NCI-H2227 (cell line): ENCODE measurements at regions not wholly inside any gene's neighbourhood (a gene's known extent, or its start where the extent isn't known, plus 50 kb on each side); places are given as distances from the start of the nearest gene placed in this dataset.
"Not testable (repeated sequence)": the region's sequence is repeated elsewhere in the genome, so short reads cannot be mapped to it uniquely, and the experiment has no call there.

Experiments
- DNase-seq: peaks from one replicate; lab custom pipeline; 2025; ENCODE audit not compliant: unreplicated experiment; lab: John Stamatoyannopoulos, UW

DNA sequence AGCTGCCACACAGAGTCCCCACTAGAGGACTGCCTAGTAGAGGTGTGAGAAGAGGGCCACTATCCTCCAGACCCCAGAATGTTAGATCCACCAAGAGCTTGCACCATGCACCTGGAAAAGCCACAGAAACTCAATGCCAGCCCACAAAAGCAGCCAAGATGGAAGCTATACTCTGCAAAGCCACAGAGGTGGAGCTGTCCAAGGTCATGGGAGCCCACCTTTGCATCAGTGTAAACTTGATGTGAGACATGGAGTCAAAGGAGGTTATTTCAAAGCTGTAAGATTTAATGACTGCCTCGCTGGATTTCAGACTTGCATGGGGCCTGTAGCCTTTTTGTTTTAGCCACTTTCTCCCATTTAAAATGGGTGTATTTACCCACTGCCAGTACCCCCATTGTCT is 1030.1 kb upstream of the GRIA3 start:
- DNase-seq = no peak

DNA sequence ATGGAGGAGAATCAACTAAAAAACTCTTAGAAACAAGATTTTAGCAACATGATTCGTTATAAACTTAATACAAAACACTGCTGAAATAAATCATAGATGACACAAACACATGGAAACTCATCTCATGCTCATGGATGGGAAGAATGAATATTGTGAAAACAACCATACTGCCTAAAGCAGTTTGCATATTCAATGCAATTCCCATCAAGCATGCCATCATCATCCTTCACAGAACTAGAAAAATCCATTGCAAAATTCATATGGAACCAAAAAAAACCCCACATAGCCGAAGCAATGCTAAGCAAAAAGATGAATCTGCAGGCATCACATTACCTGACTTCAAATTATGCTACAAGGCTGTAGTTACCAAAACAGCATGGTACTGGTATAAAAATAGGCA is 1015.8 kb upstream of the GRIA3 start:
- no peak for DNase-seq

DNA sequence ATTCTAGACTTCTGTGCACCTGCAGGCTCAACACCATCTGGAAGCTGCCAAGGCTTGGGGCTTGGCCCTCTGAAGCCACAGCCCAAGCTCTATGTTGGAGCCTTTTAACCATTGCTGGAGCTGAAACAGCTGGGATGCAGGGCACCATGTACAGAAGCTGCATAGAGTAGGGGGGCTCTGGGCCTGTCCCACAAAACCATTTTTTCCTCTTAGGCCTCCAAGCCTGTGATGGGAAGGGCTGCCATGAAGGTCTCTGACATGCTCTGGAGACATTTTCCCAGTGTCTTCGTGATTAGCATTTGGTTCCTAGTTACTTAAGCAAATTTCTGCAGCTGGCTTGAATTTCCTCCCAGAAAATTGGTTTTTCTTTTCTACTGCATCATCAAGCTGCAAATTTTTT is 999.3 kb upstream of the GRIA3 start:
- DNase-seq = no peak

DNA sequence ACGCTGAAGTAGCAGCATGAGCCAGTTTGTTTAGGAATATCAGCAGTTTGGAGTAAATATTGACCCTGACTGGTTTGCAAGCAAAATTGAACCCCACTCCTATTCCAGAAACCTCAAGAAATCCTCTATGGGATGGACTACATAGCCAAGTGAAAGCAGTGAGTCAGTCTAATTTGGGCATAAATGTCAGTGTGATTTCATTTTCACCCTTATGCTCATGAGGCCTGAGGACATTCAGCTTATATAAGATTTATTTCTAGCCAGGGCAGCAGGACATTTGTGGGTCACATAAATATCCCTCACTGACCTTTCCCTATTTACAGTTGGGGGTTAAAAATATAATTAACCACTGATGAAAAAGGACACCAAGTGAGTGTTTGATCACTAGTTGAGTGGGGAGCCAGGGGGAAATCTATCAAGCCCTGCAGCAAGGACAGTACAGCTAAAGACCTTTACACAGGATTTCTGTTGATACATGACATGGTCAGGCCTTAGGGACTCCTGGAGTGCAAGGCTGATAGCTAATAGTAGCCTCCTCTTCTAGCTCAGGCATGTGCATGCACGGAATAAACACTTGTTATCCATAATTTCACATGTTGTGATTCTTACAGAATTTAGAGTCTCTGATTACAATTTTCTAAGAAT is 996.9 kb upstream of the GRIA3 start:
- no peak for DNase-seq

DNA sequence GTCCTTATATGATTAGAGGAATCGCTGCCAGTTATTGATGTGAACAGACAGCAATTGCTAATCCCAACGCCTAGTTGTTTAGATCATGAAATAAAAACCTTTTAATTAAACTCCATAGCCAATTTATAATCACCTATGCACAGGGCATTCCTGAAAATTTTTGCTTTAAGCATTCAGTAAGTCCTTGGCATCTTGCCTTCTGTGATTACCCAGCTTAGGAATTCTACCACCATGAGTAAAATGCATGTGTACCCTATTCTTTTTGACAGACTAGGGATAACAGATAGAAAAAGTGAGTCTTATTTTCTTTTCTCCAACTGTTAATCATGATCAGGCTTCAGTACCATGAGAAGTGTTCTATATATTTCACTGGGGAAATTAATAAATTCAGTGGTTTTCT is 995.3 kb upstream of the GRIA3 start:
- DNase-seq = no peak

DNA sequence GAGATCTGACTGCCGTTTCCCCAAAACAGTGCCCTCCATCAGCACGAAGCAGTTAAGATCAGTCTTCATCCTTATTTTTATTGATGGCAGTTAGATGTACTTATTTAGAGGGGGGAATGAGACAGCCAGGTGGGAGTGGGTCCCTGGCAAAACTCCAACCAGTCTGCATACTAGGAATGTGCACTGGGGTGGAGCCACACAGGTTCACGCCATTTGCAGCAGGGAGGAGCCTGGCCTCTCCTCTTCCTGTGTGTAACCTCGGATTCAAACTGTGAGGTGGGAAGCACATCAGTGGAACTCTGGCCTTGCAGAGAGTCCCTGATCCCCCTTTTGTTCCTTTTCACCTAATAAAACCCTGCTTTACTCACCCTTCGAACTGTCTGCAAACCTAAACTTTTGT is 987.7 kb upstream of the GRIA3 start:
- DNase-seq = no peak

DNA sequence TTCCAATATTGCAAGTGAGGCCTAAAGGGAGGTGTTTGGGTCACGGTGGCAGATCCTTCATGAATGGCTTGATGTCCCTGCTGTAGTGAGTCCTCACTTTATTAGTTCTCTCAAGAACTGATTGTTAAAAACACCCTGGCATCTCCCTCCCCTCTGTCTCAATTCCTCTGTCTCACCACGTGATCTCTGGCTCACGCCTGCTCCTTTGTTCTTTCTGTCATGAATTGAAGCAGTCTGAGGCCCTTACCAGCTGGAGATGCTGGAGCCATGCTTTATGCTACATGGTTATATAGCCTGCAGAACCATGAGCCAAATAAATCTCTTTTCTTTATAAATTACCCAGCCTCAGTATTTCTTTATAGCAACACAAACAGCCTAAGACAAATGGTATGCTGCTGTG is 980.7 kb upstream of the GRIA3 start:
- no peak for DNase-seq

DNA sequence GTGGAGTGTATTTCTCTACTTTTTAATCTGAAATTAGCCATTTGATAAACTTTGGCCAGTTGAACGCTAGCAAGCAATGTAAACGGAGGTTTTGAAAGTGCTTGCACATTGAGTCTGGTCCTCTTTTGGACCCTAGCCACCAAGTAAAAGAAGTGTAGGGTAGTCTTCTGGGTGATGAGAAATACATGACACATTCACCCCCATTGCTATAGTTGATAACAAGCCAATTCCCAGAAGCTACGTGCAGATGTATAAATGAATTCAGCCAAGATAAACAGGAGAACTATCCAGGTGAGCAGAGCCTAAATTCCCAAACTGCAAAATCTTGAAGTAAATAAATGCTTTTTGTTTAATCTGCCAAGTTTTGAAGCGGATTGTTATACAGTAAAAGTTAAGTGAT is 965.4 kb upstream of the GRIA3 start:
- DNase-seq = no peak

DNA sequence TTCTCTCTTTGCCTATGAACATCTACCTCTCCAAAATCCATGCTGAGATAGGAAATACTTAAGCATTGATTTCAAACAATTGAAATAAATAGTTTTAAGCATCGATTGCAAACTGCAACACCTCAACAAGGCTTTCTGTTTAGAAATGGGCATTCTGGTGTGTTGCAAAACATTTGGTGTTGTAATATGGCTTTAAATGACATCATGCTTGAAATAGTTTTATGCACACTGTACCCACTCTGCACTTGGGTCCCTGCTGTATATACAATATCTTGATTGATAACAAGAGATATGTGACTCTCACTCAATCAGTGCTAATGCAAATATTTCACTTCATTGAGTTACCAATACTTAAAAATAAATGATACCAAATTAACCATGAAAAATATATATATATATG is 964.9 kb upstream of the GRIA3 start:
- no peak for DNase-seq

DNA sequence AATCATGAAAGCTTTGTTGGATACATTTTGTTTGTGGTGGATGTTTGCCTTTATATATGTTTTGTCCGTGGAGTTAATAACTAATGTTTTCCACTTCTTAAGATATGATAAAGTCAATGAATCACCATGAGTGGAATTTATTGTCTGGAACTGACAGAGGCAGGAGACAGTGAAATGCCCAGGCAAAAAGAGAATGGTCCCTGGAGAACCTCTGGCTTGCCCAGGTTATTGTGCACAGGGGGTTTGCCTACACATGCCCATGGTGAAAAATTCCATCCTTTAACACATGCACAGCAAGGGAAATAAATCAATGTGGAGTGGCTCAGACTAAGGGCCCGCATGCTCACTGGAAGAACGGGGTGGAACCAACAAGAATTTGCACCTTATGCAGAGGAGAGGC is 964.3 kb upstream of the GRIA3 start:
- no peak for DNase-seq

DNA sequence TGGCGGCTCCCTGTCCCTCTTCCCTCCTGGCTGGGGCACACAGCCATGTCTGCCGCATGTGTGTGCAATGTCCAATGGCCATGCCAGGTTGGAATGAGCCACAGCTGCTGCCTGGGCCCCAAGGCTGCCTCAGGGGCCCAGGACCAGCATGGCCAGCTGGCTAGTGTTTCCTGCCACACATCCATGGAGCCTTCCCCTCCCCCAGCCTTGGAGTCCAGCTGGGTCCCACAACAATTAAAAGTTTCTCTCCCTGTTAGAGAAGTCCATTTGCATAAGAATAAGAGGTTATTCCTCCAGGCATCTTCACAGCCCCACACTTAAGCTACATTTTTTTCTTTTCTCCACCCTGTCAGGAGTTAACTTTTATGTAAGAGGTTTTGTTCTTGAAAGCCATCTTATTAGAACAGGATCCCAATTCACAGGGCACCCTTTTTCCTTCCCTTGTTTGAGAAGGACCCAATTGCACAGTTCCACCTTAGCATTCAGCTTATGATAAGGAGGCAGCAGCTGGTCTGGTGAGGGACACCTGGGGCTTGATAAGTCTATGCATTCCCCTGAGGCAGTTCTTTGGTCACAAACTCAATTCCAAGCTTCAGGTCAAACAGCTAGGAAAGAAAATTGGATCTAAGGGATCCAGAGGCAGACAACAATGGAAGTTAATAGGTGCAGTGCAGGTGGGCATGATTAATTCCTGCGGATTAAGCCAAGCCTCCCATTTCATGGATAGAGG is 963.3 kb upstream of the GRIA3 start:
- no peak for DNase-seq

DNA sequence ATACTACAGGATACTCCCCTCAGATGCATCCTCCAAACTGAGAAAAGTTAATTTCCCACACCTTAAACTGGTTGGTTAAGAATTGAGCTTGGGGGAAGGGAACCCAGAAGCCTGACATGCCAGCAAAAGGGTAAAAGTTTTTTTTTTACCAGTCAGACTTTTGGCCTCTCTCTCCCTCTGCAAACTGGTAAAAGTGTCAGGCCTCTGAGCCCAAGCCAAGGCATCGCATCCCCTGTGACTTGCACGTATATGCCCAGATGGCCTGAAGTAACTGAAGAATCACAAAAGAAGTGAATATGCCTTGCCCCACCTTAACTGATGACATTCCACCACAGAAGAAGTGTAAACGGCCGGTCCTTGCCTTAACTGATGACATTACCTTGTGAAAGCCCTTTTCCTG is 962.3 kb upstream of the GRIA3 start:
- not testable (repeated sequence) for DNase-seq

DNA sequence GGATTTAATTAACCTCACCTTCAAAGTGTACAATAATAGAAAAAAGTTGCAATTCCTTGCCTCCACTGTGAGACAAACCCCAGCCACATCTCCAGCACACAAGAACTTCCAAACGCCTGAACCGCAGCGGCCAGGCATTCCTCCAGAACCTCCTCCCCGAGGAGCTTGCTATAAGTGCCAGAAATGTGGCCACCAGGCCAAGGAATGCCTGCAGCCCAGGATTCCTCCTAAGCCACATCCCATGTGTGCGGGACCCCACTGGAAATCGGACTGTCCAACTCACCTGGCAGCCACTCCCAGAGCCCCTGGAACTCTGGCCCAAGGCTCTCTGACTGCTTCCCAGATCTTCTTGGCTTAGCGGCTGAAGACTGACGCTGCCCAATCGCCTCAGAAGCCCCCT is 959.9 kb upstream of the GRIA3 start:
- not testable (repeated sequence) for DNase-seq

DNA sequence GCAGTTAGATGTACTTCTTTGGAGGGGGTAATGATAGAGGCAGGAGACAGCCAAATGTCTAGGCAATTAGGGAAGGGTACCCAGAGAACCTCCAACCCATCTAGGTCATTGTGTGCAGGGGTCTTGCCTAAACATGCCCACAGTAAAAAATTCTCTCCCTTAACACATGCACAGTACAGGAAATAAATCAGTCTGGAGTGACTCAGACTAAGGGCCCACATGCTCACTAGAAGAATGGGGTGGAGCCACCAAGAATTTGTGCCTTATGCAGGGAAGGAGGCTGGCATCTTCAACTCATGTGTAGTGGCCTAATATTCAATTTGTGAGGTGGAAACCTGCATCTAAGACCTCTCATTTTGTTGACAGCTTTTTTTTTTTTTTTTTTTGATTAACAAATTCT is 945.3 kb upstream of the GRIA3 start:
- no peak for DNase-seq

DNA sequence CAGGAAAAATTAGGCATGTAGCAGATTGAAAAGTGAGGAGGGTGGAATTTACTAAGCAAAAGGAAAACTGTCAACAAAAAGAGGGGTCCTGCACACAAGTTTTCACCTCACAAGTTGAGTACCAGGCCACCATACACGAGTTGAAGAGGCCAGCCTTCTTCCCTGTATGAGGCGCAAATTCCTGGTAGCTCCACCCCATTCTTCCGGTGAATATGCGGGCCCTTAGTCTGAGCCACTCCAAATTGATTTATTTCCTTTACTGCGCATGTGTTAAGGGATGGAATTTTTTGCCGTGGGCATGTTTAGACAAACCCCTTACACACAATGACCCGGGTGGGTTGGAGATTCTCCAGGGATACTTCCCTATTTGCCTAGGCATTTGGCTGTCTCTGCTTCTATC is 942.1 kb upstream of the GRIA3 start:
- no peak for DNase-seq

DNA sequence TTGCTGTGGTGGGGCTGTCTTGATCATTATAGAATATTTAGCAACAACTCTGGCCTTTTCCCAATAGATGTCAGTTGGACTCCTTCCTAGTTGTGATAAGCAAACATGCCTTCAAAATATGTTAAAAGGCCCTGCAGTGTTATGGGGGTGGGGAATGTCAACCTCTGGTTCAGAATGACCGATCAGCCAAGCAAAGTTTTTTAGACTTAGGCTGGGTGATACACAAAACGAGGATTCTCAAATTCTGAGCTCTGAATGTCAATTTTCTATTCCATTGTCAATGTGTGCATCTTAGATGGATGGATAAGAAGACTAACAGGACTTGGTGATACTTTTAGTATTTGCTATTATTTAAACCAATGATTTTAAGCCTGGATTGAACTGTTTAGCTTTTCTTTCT is 940.0 kb upstream of the GRIA3 start:
- no peak for DNase-seq

DNA sequence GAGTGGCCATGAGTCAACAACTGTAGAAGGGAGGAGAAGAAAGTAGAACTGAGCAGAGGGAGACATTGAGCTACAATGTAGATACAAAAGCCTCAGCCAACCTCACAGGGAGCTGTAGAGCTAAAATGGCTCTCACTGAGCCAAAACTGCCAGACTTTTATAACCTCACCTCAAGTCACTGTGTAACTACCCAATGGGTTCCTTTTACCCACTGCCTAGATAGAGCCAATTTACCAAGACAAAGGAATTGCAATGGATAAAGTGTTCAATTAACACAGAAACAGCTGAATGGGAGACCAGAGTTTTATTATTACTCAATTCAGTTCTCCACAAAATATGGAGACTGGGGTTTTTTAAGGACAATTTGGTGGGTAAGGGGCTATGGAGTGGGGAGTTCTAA is 938.9 kb upstream of the GRIA3 start:
- no peak for DNase-seq

DNA sequence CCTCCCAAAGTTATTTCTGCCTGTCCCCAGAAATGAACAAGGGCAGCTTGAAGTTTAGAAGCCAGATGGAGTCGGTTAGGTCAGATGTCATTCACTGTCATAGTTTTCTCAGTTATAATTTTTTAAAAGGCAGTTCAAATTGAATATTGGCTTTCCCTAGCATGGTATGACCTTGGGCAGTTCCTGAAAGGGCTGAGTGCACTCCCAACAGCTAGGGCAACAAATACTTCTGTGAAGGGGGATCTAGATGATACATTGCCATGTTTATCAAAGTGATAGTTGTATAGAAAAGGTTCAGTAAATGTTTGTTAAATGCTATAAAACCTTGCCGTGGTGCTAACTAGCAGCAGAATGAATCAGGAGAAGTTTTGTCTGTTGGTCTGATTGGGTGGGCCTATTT is 938.1 kb upstream of the GRIA3 start:
- no peak for DNase-seq

DNA sequence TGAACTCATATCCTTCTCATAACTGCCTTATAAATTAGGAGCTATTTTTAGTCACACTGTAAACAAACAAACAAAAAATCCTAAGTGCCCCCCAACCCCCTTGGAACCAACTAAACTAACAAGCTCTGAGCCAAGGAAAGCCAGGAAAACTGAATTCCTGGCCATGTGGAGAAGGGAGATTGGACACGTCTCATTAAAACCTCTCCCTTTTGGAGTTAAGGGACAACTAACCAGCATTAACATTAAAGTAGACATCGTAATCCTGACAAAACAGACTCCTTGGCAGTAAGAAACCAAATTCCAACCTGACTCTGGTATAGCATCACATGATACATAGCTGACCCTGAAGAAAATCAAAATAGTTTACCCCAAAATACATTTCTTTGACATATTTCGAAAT is 937.1 kb upstream of the GRIA3 start:
- no peak for DNase-seq

DNA sequence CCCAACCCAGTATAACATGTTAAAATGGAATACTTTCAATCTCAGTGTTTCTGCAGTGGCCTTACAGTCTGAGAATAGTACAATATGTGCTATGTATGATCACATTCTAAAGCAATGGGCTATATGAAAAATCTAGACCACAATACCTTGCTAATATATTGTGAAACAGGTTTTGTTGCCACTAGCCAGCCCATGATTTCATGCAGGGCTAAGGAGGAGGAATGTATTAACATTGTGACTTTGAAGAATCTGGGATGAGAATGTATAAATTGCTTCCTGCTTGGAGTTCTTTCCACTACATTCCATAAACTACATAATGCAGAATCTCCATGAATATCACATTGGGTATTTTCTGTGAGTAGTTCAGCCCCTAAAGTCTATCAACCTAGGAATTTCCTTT is 935.4 kb upstream of the GRIA3 start:
- no peak for DNase-seq

DNA sequence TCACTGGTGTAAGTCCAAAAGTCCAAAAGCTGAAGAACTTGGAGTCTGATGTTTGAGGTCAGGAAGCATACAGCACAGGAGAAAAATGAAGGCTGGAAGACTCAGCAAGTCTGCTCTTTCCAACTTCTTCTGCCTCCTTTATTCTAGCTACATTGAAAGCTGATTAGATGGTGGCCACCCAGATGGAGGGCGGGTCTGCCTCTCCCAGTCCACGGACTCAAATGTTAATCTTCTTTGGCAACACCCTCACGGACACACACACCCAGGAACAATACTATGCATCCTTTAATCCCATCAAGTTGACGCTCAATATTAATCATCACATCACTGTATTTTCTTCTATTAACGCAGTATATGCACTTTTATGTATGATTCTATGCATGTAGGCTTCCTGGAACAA is 931.6 kb upstream of the GRIA3 start:
- DNase-seq = no peak

DNA sequence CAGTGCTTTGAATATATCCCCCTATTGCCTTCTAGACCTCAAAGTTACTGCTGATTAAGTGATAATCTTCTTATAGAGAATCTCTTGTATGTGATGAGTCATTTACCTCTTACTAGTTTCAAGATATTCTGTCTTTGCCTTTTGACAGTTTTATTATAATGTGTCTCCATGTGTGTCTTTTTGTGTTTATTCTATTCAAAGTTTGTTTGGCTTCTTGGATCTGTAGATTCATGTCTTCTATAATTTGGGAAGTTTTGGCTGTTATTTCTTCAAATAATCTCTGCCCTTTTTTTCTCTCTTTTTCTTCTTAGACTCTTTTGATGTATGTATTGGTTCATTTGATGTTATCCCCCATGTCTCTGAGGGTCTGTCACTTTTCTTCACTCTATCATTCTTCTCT is 915.7 kb upstream of the GRIA3 start:
- DNase-seq = no peak

DNA sequence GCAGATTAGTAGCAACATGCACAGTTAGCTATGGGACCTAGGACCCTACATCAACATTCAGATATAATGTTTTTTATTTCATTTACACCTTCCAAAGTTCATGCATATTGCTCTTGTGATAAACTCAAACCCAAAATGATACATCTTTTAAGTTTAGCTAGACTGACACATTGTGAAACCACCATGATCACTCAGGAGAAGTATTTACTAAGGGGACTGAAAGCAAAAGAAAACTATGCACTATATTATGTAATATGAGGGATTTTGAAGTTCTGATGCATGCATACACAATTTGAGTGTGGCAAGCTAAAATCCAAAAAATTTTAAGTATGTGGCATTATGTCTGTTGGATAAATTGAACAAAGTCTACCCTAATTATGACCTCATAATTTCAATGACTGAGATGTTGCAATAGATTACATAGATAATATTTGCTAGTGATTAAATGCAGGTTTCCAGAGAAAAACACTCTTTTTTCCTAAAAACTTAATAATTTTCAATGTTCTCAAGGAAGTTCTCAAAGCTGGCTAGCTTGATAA is 914.8 kb upstream of the GRIA3 start:
- DNase-seq = no peak
